HEK293T (cell line): ENCODE measurements at regions not wholly inside any gene's neighbourhood (a gene's known extent, or its start where the extent isn't known, plus 50 kb on each side); places are given as distances from the start of the nearest gene placed in this dataset.

Experiments used
- BHLHE40 ChIP-seq: fragments of 450-650 bp; IDR thresholded peaks from 2 replicates; pipeline ENCODE4 v1.6.1; 2016; ENCODE audit warnings: mild to moderate bottlenecking, moderate library complexity, borderline replicate concordance
- ELF4 ChIP-seq: fragments of 450-650 bp; IDR thresholded peaks from 2 replicates; pipeline ENCODE4 v1.6.1; 2017; ENCODE audit warnings: antibody characterized with exemption
- FOXA1 ChIP-seq: fragments of 450-650 bp; IDR thresholded peaks from 2 replicates; pipeline ENCODE4 v1.6.1; 2016; ENCODE audit warnings: mild to moderate bottlenecking
- FOXK2 ChIP-seq: fragments of 450-650 bp; IDR thresholded peaks from 2 replicates; pipeline ENCODE4 v1.6.1; 2016; ENCODE audit warnings: mild to moderate bottlenecking
- FOXM1 ChIP-seq: fragments of 450-650 bp; IDR thresholded peaks from 2 replicates; pipeline ENCODE4 v1.6.1; 2017; ENCODE audit warnings: mild to moderate bottlenecking, borderline replicate concordance
- HDGF ChIP-seq: fragments of 450-650 bp; IDR thresholded peaks from 2 replicates; pipeline ENCODE4 v1.6.1; 2017; ENCODE audit warnings: antibody characterized with exemption, borderline replicate concordance
- NFRKB ChIP-seq: fragments of 450-650 bp; IDR thresholded peaks from 2 replicates; pipeline ENCODE4 v1.6.1; 2016; ENCODE audit warnings: mild to moderate bottlenecking, moderate library complexity
- PKNOX1 ChIP-seq: fragments of 450-650 bp; IDR thresholded peaks from 2 replicates; pipeline ENCODE4 v1.6.1; 2016
- SP1 ChIP-seq: fragments of 450-650 bp; IDR thresholded peaks from 2 replicates; pipeline ENCODE4 v1.6.1; 2017
- SUZ12 ChIP-seq: fragments of 450-650 bp; IDR thresholded peaks from 2 replicates; pipeline ENCODE4 v1.6.1; 2016; ENCODE audit warnings: mild to moderate bottlenecking
- TARDBP ChIP-seq: fragments of 450-650 bp; IDR thresholded peaks from 2 replicates; pipeline ENCODE4 v1.6.1; 2016
- ZNF384 ChIP-seq: fragments of 450-650 bp; IDR thresholded peaks from 2 replicates; pipeline ENCODE4 v1.6.1; 2016

GRCh38 chrX:99033226-99033901, 1376.7 kb downstream of the PCDH19 start:
- TF ChIP-seq PKNOX1 (no peak), FOXM1 (no peak), SP1 (no peak), SUZ12 (no peak), BHLHE40 (no peak), ELF4 (no peak), NFRKB (no peak), ZNF384 (no peak), FOXA1 (no peak), TARDBP (no peak), FOXK2 (no peak), HDGF (no peak)
